ENCODE measurements at regions not wholly inside any gene's neighbourhood (a gene's known extent, or its start where the extent isn't known, plus 50 kb on each side); places are given as distances from the start of the nearest gene placed in this dataset.

- TF ChIP-seq ZBTB43 (CRISPR knock-in tag; conservative IDR thresholded peaks at IDR 0.05) (no peak), ZNF788 (CRISPR knock-in tag; IDR thresholded peaks at IDR 0.05; ENCODE audit: borderline replicate concordance) (no peak), TOE1 (CRISPR knock-in tag; IDR thresholded peaks at IDR 0.05) (no peak), MAF1 (CRISPR knock-in tag; IDR thresholded peaks at IDR 0.05; ENCODE audit: borderline replicate concordance) (no peak), MAZ (IDR thresholded peaks at IDR 0.05; ENCODE audit: borderline replicate concordance, low read depth, low read length) (no peak), MAZ (CRISPR knock-in tag; IDR thresholded peaks at IDR 0.05; ENCODE audit: low read depth) (no peak), ZSCAN25 (CRISPR knock-in tag; IDR thresholded peaks at IDR 0.05) (no peak), MYPOP (CRISPR knock-in tag; IDR thresholded peaks at IDR 0.05) (no peak), ZNF414 (CRISPR knock-in tag; IDR thresholded peaks at IDR 0.05) (no peak), LBX2 (CRISPR knock-in tag; IDR thresholded peaks at IDR 0.05; ENCODE audit: borderline replicate concordance) (no peak), CEBPB (IDR thresholded peaks at IDR 0.05; ENCODE audit: borderline replicate concordance, low read depth, low read length) (peak; percentile 4; the same call in 1 of the 2 replicates), SIX1 (CRISPR knock-in tag; IDR thresholded peaks at IDR 0.05; ENCODE audit: borderline replicate concordance) (peak; percentile 95), SRSF1 (optimal IDR thresholded peaks at IDR 0.05; ENCODE audit: low read depth, low read length) (no peak), IKZF4 (CRISPR knock-in tag; IDR thresholded peaks at IDR 0.05; ENCODE audit: borderline replicate concordance, low read depth, not compliant biosample characterization) (no peak), DNMT1 (CRISPR knock-in tag; IDR thresholded peaks at IDR 0.05) (no peak), MAFF (IDR thresholded peaks at IDR 0.05; ENCODE audit: low read depth, low read length) (no peak), PREB (CRISPR knock-in tag; IDR thresholded peaks at IDR 0.05) (no peak), ZNF3 (CRISPR knock-in tag; IDR thresholded peaks at IDR 0.05) (no peak), ARID3A (IDR thresholded peaks at IDR 0.05; ENCODE audit: low read depth, low read length) (peak; percentile 49; the same call in 1 of the 2 replicates), MBNL3 (CRISPR knock-in tag; conservative IDR thresholded peaks at IDR 0.05) (no peak), ZNF564 (CRISPR knock-in tag; IDR thresholded peaks at IDR 0.05) (no peak), HNF1B (CRISPR knock-in tag; IDR thresholded peaks at IDR 0.05) (no peak), ZNF496 (CRISPR knock-in tag; IDR thresholded peaks at IDR 0.05; ENCODE audit: insufficient replicate concordance) (no peak)
Observed at GRCh38 chr4:73347497-73347896, 56.6 kb upstream of the ALB start (continued).
